Rectal smooth muscle tissue (tissue), 1 donor: ENCODE measurements at regions not wholly inside any gene's neighbourhood (a gene's known extent, or its start where the extent isn't known, plus 50 kb on each side); places are given as distances from the start of the nearest gene placed in this dataset.

Source experiments
- H3K27ac ChIP-seq: one replicate; pipeline ENCODE4 v1.7.0; 2013; ENCODE audit warnings: low read depth, low read length, inconsistent platforms
- H3K27me3 ChIP-seq: one replicate; pipeline ENCODE4 v1.7.0; 2013; ENCODE audit warnings: low read length; ENCODE audit not compliant: control insufficient read depth, insufficient read depth
- H3K36me3 ChIP-seq: one replicate; pipeline ENCODE4 v1.7.0; 2013; ENCODE audit warnings: low read length; ENCODE audit not compliant: control insufficient read depth, insufficient read depth
- H3K4me1 ChIP-seq: one replicate; pipeline ENCODE4 v1.7.0; 2013; ENCODE audit warnings: low read length; ENCODE audit not compliant: control insufficient read depth, insufficient read depth
- H3K4me3 ChIP-seq: one replicate; pipeline ENCODE4 v1.7.0; 2013; ENCODE audit warnings: low read length
- H3K9ac ChIP-seq: one replicate; pipeline ENCODE4 v1.7.0; 2013; ENCODE audit warnings: low read length

GRCh38 chr3:20916951-20917606 lies 731.1 kb upstream of the SGO1 start:
- Histone ChIP-seq H3K4me3 (no peak overlapping the region), H3K27me3 (no peaks in the 10 kb centered on the region), H3K27ac (no peak overlapping the region), H3K9ac (no peak overlapping the region), H3K36me3 (no peaks in the 10 kb centered on the region), H3K4me1 (no peaks in the 10 kb centered on the region)

GRCh38 chr3:20914310-20914709 lies 728.3 kb upstream of the SGO1 start:
- Histone ChIP-seq H3K36me3 (no peaks in the 10 kb centered on the region), H3K27me3 (no peaks in the 10 kb centered on the region), H3K4me1 (no peaks in the 10 kb centered on the region), H3K9ac (no peak overlapping the region), H3K27ac (no peak overlapping the region), H3K4me3 (no peak overlapping the region)

GRCh38 chr3:20912406-20912805 lies 726.4 kb upstream of the SGO1 start:
- H3K4me3 ChIP-seq: no peak overlapping the region
- no peak overlapping the region for H3K27ac ChIP-seq
- no peaks in the 10 kb centered on the region for H3K27me3 ChIP-seq
- no peak overlapping the region for H3K9ac ChIP-seq
- H3K36me3 ChIP-seq: no peaks in the 10 kb centered on the region
- H3K4me1 ChIP-seq: no peaks in the 10 kb centered on the region

GRCh38 chr3:20909511-20909910 lies 723.5 kb upstream of the SGO1 start:
- H3K27ac ChIP-seq: no peak overlapping the region
- no peak overlapping the region for H3K9ac ChIP-seq
- H3K27me3 ChIP-seq: no peaks in the 10 kb centered on the region
- H3K36me3 ChIP-seq: no peaks in the 10 kb centered on the region
- no peaks in the 10 kb centered on the region for H3K4me1 ChIP-seq
- H3K4me3 ChIP-seq: no peak overlapping the region

GRCh38 chr3:20905210-20905805 lies 719.3 kb upstream of the SGO1 start:
- Histone ChIP-seq H3K9ac (no peak overlapping the region), H3K27ac (no peak overlapping the region), H3K4me1 (no peaks in the 10 kb centered on the region), H3K4me3 (no peak overlapping the region), H3K27me3 (no peaks in the 10 kb centered on the region), H3K36me3 (no peaks in the 10 kb centered on the region)

- Histone ChIP-seq H3K9ac (no peak overlapping the region), H3K36me3 (no peaks in the 10 kb centered on the region), H3K4me3 (no peak overlapping the region), H3K27me3 (no peaks in the 10 kb centered on the region), H3K27ac (no peak overlapping the region), H3K4me1 (no peaks in the 10 kb centered on the region)
These were observed 718.7 kb upstream of the SGO1 start for GRCh38 chr3:20904671-20905070.

GRCh38 chr3:20898962-20899361 lies 713.0 kb upstream of the SGO1 start:
- Histone ChIP-seq H3K4me3 (no peak overlapping the region), H3K9ac (no peak overlapping the region), H3K27me3 (no peaks in the 10 kb centered on the region), H3K4me1 (no peaks in the 10 kb centered on the region), H3K36me3 (no peaks in the 10 kb centered on the region), H3K27ac (no peak overlapping the region)

DNA sequence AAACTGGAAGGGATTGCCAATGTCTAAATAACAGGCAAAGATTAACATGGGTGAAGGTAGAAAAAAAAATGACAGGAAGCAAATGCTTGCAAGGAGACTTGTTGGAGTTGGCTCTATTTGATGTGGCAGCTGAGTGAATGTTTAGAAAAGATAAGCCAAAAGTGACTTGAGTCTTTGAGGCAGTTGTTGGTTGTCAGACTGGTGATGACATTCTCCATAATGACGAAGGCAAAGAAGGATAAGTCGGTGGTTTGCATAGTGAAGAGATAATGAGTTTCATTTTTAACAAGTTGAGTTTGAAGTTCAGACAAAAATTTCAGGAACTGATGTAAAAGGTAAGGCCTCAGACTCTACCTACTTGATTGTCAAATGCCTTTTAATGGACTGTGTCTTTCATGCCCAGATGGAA lies 704.1 kb upstream of the SGO1 start:
- H3K27ac ChIP-seq: no peak overlapping the region
- H3K36me3 ChIP-seq: no peaks in the 10 kb centered on the region
- no peaks in the 10 kb centered on the region for H3K4me1 ChIP-seq
- no peak overlapping the region for H3K9ac ChIP-seq
- no peaks in the 10 kb centered on the region for H3K27me3 ChIP-seq
- no peak overlapping the region for H3K4me3 ChIP-seq

DNA sequence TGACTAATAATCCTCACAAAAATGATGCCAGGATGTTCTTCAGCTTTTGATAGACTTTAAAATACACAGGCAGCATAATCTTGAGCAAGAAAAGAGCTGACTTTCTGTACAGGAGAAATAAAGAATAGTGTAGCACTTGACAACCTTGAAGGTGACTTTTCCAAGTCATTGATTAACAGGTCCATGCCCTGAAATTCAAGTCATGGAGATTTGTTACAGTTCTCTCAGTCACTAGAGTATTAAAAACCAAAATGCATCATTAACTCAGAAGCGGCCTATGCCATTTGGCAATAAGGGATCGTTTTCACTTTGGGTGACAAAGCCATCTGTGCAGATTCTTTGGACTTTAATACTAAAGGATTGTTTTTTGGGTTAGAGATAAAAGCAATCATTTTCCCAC lies 692.7 kb upstream of the SGO1 start:
- H3K4me3 ChIP-seq: no peak overlapping the region
- no peak overlapping the region for H3K9ac ChIP-seq
- H3K27me3 ChIP-seq: no peaks in the 10 kb centered on the region
- H3K27ac ChIP-seq: no peak overlapping the region
- H3K36me3 ChIP-seq: no peaks in the 10 kb centered on the region
- H3K4me1 ChIP-seq: no peaks in the 10 kb centered on the region

GRCh38 chr3:20873235-20873634 lies 687.2 kb upstream of the SGO1 start:
- Histone ChIP-seq H3K36me3 (no peaks in the 10 kb centered on the region), H3K27ac (no peak overlapping the region), H3K4me3 (no peak overlapping the region), H3K9ac (no peak overlapping the region), H3K4me1 (no peaks in the 10 kb centered on the region), H3K27me3 (no peaks in the 10 kb centered on the region)

DNA sequence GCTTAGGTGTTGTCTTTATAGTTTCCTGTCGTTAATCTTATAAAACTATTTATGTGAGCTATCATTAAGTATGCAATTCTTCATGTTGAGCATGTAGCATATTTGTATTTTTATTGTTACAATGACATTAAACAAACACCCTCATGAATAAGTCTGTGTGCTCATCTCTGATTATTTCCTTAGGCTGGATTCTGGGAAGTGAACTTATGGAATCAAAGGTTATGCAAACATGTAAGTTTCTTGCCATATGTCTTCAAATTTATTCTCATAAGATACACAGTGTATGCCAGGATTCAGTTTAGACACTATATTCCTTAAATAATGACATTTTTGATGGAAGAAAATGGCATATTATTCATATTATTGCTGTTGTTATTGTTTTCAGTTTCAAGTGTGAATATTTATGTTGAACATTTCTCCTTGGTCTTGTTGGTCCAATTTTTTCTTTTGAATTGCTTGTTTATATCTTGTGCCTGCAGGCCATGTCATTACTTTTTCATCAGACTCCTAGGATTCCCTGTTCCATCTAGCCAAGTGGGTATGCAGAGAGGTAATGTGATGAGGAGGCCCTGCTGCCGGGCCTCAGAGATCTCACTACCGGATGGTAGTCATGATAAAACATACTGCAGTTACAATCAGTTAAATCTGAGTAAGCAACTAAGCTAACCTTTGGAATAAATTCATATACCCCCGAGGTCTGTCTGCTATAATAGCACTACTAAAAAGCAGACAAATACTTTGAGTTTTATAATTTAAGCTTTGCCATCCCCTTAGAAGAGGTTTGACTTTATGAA lies 684.3 kb upstream of the SGO1 start:
- Histone ChIP-seq H3K4me3 (no peak overlapping the region), H3K4me1 (no peaks in the 10 kb centered on the region), H3K9ac (no peak overlapping the region), H3K27ac (no peak overlapping the region), H3K36me3 (no peaks in the 10 kb centered on the region), H3K27me3 (no peaks in the 10 kb centered on the region)

- Histone ChIP-seq H3K27me3 (no peaks in the 10 kb centered on the region), H3K4me1 (no peaks in the 10 kb centered on the region), H3K4me3 (no peak overlapping the region), H3K9ac (no peak overlapping the region), H3K27ac (no peak overlapping the region), H3K36me3 (no peaks in the 10 kb centered on the region)
These were observed 679.8 kb upstream of the SGO1 start for GRCh38 chr3:20865803-20866202.
